ENCODE measurements at regions not wholly inside any gene's neighbourhood (a gene's known extent, or its start where the extent isn't known, plus 50 kb on each side); places are given as distances from the start of the nearest gene placed in this dataset.
"Not testable (repeated sequence)": the region's sequence is repeated elsewhere in the genome, so short reads cannot be mapped to it uniquely, and the experiment has no call there.

GRCh38 chr7:153564391-153564790 is 487.8 kb upstream of the DPP6 start:
- no peak for DNase-seq

DNA sequence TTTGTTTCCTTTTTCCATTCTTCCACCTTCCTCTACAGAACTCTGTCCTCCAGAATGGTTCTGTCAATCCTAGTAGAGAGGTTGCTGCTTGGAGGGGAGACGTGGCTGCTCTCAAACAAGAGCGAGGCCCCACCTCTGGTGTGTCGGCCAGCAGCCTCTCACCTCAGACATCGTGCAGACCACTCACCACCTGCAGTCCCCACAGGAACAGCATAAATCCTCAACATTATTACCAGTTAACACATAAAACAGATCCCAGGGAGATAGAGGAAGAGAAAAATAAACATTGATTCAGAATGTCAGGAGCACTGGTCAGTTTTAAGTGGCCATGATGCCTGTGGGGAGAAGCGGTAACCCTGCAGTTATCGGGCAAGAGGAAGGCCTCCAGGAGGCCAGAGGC is 485.9 kb upstream of the DPP6 start:
- no peak for DNase-seq

DNA sequence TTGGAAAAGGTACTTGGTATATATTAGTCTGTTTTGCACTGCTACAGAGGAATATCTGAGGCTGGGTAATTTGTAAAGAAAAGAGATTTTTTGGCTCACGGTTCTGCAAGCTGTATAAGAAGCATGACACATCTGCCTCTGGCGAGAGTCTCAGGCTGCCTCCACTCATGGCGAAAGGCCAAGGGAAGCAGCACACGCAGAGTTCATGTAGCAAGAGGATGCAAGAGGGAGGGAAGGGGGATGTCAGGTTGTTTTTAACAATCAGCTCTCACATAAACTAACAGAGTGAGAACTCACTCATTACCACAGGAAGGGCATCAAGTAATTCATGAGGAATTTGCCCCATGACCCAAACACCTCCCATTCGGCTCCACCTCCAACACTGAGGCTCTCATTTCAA is 484.8 kb upstream of the DPP6 start:
- no peak for DNase-seq

DNA sequence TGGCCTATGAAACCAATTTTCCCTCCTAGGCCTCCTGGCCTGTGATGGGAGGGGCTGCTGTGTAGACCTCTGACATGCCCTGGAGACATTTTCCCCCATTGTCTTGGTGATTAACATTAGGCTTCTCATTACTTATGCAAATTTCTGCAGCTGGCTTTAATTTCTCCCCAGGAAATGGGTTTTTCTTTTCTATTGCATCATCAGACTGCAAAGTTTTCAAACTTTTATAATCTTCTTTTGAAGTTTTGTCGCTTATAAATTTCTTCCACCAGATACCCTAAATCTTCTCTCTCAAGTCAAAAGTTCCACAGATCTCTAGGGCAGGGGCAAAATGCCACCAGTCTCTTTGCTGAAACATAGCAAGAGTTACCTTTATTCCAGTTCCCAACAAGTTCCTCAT is 482.7 kb upstream of the DPP6 start:
- DNase-seq, result not testable (repeated sequence)

- no peak for DNase-seq
These were observed 476.1 kb upstream of the DPP6 start for GRCh38 chr7:153576096-153576495.

DNA sequence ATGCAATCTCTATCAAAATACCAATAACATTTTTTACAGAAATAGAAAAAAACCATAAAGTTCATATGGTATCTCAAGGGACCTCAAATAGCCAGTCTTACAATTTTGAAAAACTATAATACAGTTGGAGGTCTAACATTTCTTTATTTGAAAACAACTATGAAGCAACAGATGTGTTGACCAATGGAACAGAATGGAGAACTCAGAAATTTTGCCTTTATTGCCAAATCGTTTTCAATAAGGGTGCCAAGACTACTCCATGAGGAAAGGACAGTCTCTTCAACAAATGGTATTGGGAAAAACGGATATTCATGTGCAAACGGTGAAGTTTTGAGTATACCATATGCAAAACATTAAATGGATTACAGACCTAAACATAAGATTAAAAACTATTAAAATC is 470.8 kb upstream of the DPP6 start:
- DNase-seq, result no peak

GRCh38 chr7:153584132-153584531 is 468.1 kb upstream of the DPP6 start:
- DNase-seq, result no peak

GRCh38 chr7:153588586-153588985 is 463.6 kb upstream of the DPP6 start:
- no peak for DNase-seq

GRCh38 chr7:153590136-153590535 is 462.1 kb upstream of the DPP6 start:
- no peak for DNase-seq

DNA sequence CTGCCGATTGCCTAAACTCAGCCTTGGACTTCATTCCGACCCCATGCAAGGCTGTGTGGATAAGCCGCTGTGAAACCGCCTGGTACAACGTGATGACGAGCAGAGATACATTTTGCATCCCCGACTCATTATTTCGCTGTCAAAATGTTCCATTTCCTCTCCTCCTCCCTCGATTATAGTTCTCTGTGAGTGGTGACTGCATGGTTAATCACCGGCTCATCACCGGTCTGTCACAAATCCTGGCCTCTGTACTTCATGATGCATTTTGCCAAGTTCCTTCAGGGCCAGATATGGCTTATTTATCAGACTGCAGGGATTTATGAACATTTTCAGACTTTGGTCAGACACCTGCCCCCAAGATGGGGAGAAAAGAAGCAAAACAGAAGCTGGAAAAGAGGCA is 461.6 kb upstream of the DPP6 start:
- DNase-seq, result no peak

GRCh38 chr7:153607354-153607753 is 444.8 kb upstream of the DPP6 start:
- DNase-seq, result no peak

DNA sequence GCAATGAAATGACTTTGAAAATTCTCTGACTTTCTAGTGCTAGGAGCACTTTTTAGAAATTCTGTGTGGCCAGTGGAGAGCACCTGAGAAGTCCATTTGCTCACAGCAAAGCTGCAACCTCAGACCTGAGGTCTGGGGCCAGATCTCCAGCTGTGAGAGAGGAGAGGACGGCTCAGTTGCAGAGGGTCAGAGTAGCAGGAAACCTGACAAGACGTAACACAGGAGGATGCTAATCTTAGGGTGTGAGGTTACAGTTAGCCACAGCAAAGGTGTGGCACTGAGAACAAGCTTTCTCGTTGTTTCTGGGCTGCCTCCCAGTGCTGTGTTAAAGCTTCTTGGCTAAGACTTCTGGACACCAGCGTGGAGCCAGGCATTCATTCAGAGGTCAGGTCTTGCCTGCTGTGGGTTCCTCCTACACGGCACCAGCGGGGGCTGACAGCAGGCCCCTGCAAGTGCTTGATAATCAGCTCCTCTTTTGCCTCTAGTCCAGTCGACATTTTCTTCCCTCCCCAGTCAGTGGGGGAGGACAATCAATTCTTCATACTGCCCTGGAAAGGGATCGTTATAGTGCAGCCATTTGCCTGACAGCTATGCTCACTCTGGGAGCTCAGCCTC is 435.4 kb upstream of the DPP6 start:
- DNase-seq, result no peak

- no peak for DNase-seq
These were observed 424.9 kb upstream of the DPP6 start for GRCh38 chr7:153627323-153627722.

DNA sequence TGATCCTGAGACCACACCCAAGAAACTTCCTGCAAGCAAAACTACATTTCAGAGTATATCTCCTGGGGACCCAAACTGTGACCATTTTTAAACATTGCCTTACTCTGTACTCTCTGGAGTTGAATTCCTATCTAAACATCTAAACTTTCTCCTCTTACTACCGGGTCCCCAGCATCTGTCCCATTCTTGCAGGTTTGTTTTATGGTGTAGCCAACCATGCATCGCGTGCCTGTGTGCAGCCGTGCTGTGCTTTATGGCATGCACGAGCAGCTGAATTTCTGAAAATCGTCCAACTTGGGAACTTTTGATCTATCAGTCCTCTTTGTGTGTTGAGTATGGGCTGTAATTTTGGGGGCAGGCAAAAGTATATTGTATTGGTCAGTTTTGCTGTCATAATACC is 423.8 kb upstream of the DPP6 start:
- no peak for DNase-seq

DNA sequence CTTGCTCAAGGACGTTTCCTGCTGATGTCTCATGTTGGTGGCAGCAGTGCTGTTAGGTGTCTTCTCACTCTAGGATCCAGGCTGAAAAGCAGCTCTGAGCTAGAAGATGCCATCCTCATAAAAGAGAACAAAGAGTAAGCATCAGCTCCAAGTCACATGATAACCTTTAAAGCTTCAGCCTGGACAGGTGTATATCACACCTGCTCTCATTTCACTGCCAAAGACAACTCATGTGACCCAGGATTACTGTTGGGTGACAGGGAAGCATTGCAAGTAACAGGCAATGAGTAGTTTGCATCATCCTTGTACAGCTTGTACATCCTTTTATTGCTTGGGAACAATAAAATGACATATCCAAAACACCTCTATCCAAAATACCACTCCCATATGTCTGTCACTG is 423.4 kb upstream of the DPP6 start:
- DNase-seq, result no peak

- DNase-seq, result no peak
These were observed 413.3 kb upstream of the DPP6 start for GRCh38 chr7:153638821-153639435.

- DNase-seq, result no peak
These were observed 411.6 kb upstream of the DPP6 start for GRCh38 chr7:153640586-153640985.

DNA sequence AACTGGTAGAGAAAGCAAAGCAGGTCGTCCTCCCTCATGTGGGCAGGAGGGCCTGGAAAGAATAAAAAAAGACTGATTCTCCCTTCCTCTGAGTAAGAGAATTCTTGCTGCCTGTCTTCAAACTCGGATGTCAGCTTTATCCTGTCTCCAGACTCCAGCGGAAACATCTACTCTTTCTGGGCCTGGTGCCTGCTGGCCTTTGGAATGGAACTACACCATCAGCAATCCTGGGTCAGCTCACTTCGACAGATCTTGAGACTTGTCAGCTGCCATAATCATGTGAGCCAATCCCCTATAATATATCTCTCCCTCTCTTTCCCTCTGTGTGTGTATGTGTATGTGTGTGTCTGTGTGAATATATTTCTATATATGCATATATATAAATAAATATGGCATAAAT is 411.0 kb upstream of the DPP6 start:
- DNase-seq, result no peak

DNA sequence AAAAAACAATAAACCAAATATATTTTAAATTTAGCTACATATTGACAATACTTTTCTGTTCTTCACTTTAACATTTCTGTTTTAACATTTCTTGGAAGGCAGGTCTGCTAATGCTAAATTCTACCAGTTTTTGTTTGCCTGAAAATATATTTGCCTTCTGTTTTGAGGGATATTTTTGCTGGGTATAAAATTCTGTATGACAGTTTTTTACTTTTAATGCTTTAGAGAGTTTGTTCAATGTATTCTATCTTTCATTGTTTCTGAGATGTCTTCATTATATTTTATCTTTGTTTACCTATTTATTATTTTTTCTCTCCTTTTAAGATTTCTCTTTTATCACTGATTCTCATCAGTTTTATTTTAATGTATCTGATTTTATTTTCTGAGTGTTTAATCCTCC is 409.2 kb upstream of the DPP6 start:
- DNase-seq, result no peak

- no peak for DNase-seq
These were observed 394.9 kb upstream of the DPP6 start for GRCh38 chr7:153657182-153657800.

- no peak for DNase-seq
These were observed 377.1 kb upstream of the DPP6 start for GRCh38 chr7:153675131-153675530.

DNA sequence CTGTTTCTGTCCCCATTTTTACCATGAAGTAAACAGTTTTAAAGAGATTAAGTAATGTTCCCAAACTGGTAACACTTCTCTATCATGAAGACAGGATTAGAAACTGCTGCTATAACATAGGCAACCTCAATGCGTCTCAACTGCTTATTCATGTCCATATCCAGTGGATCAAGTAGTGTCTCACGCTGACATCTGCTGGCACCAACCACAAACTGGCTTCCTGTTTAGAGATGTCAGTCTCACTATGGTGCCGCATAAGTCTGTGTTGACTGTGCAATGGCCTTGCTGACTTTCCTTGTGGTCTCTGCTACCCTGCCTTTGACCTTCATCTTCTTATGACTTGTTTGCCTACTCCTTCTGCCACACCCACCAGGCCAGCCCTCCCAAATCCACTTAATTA is 369.6 kb upstream of the DPP6 start:
- DNase-seq, result no peak

DNA sequence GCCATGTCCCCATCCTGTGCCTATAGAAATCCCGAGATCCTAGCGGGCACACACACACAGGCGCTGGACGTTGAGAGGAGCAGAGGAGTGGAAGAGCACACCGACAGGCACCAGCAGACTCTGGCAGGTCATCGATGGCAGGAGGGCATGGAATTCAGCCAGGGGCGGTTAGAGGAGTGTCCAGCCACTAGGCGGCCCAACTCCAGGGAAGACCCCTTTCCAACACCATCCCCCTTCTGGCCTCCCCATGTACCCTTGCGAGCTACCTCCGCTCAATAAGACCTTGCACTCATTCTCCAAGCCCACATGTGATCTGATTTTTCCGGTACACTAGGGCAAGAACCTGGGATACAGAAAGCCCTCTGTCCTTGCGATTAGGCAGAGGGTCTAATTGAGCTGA is 356.0 kb upstream of the DPP6 start:
- no peak for DNase-seq

DNA sequence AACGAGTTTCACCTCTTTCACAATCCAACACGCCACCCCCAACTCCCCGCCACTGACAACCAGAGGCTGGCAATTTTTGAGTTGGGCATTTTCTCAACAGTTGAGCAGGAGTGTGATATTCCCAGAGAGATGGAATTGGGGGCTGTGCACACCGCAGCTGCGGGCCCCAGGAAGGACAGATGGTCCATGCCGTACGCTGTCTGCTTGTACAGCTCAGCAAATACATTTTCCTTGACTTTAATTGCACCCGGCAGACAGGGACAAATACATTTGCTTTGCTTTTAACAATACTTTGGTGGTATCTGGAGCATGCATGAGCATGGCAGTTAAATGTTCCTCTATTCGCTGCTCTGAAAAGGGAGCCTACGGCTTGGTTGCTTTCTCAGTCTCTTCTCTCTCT is 354.2 kb upstream of the DPP6 start:
- DNase-seq, result peak in 1 of 2 experiments; percentile 44

- no peak for DNase-seq
These were observed 350.5 kb upstream of the DPP6 start for GRCh38 chr7:153701678-153702077.

Measured in NCI-H524 (cell line).